ENCODE measurements at regions not wholly inside any gene's neighbourhood (a gene's known extent, or its start where the extent isn't known, plus 50 kb on each side); places are given as distances from the start of the nearest gene placed in this dataset.

DNA sequence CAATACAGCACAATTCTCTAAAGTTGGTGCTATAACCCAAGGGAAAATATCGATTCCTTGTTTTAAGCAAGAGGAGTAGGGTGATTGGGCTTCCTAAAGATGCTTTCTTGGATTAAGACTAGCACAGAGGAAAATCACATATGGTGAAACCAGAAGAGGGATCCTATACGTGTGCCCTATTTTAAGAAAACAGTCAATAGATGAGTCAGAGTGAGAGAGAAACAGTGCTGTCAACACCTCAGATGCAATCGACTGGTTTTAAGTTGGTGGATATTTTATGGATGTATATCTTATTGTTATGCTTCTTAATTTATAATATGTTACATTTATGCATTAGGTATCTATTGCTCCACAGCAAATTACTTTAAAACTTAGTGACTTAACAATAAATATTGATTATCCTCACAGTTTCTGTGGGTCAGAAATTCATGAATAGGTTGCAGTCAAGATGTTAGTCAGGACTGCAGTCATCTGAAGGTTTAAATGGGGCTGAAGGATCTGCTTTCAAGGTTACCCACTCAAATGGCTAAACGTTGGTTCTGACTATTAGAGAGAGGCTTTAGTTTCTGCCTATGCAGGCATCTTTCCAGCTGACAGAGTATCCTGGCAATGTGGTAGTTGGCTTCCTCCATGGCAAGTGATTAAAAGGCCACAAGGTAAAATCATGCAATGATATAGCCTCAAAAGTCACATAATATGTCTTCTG lies 61.6 kb upstream of the DEPDC1 start:
- TF ChIP-seq ZNF384 (IDR thresholded peaks at IDR 0.05) (no peak), SP1 (IDR thresholded peaks at IDR 0.05) (no peak), ARNT (IDR thresholded peaks at IDR 0.05) (no peak), FOXM1 (IDR thresholded peaks at IDR 0.05; ENCODE audit: borderline replicate concordance) (no peak)

All from HEK293T (cell line).